Liver (tissue), 3 donors: ENCODE measurements at regions not wholly inside any gene's neighbourhood (a gene's known extent, or its start where the extent isn't known, plus 50 kb on each side); places are given as distances from the start of the nearest gene placed in this dataset.

ENCODE experiments used
- SP1 ChIP-seq: IDR thresholded peaks from 2 replicates; pipeline ENCODE4 v1.6.1; 2018; ENCODE audit warnings: antibody characterized with exemption, mild to moderate bottlenecking
- YY1 ChIP-seq: IDR thresholded peaks from 2 replicates; pipeline ENCODE4 v1.6.1; 2016; ENCODE audit warnings: antibody characterized with exemption, mild to moderate bottlenecking
- TF ChIP-seq, protein P1 (sequence below): fragments of 150-350 bp; IDR thresholded peaks from 2 replicates; pipeline ENCODE4 v1.5.1; 2017; ENCODE audit warnings: improper control_type of control experiment, low read depth, low read length; ENCODE audit not compliant: missing input control
- donor health status: healthy.
- donor health status: healthy.

GRCh38 chr3:6315906-6316305 lies 545.0 kb upstream of the GRM7 start:
- TF ChIP-seq, protein P1, sequence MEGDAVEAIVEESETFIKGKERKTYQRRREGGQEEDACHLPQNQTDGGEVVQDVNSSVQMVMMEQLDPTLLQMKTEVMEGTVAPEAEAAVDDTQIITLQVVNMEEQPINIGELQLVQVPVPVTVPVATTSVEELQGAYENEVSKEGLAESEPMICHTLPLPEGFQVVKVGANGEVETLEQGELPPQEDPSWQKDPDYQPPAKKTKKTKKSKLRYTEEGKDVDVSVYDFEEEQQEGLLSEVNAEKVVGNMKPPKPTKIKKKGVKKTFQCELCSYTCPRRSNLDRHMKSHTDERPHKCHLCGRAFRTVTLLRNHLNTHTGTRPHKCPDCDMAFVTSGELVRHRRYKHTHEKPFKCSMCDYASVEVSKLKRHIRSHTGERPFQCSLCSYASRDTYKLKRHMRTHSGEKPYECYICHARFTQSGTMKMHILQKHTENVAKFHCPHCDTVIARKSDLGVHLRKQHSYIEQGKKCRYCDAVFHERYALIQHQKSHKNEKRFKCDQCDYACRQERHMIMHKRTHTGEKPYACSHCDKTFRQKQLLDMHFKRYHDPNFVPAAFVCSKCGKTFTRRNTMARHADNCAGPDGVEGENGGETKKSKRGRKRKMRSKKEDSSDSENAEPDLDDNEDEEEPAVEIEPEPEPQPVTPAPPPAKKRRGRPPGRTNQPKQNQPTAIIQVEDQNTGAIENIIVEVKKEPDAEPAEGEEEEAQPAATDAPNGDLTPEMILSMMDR = no peak
- TF ChIP-seq SP1 (no peak), YY1 (no peak)
